NCI-H2107 treated with DMSO at 0.1 percent for 48 hours (cell line): ENCODE measurements at regions not wholly inside any gene's neighbourhood (a gene's known extent, or its start where the extent isn't known, plus 50 kb on each side); places are given as distances from the start of the nearest gene placed in this dataset.
"Not testable (repeated sequence)": the region's sequence is repeated elsewhere in the genome, so short reads cannot be mapped to it uniquely, and the experiment has no call there.

Source experiments
- DNase-seq: peaks from one replicate; lab custom pipeline; 2025; ENCODE audit not compliant: unreplicated experiment; lab: John Stamatoyannopoulos, UW

DNA sequence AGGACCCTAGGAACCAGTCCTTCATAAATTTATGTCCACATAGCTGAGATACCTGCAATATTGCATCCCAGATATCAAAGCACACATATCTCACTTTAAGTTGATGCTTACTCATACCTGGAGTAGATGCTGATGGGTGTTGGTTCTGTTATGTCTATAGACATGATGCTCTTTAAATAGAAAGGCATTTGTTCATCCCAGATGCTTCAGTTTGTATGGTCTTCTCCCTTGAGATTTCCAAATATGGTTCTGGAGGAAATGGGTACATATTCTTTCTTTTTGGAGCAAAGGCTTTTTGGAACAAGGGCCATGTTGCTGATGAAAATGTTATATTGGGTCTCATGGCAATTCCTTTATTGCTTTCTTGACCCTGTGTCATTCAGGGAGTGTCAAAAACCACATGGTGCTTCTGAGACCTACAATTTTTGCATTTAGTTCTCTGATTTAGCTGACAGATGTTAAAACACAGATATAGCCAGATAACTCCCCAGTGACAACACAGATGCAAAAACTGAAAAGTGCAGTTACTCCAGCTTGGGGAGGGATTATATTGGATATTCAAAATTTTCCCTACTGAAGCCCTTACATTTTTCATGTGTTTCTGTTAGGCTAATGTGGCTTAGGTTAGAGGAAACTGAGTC lies 211.4 kb downstream of the KCNRG start:
- no peak for DNase-seq

DNA sequence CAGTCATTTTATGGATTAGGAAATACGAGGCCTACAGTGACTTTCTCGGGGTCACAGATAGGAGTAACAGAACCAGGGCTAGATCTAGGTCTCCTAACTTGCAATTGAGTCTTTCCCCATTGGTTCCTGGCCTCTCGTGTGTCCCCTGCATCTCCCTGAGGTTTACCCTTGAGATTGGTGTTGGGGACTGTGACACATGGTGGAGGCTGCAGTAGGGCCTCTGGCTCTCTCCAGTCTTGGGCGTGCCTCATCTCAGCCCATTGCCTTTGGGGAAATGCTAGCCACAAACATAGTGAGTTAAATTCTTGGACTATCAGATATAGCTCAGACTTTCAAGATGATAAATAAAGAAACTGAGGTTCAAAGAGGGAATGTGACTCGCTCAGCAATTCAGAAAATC lies 212.1 kb downstream of the KCNRG start:
- DNase-seq: no peak

DNA sequence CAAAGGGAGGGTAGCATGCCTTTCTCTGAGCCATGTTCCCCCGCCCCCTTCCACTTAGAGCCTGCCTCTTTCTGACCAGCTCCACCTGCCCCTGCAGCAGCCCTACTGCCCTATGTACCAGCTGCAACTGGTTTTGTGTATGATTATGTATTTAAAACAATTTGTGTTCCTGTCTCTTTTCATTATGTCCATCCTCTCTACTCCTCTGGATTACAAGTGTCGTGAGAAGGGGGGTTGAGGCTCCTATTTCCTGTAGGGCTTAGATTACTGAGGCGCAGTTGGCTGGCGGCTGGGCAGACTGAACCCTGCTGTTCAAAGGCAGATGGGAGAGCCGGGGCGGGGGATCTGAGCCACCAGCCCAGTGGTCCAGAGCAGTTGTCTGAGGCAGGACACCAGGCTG lies 213.3 kb downstream of the KCNRG start:
- peak; percentile 87 for DNase-seq

DNA sequence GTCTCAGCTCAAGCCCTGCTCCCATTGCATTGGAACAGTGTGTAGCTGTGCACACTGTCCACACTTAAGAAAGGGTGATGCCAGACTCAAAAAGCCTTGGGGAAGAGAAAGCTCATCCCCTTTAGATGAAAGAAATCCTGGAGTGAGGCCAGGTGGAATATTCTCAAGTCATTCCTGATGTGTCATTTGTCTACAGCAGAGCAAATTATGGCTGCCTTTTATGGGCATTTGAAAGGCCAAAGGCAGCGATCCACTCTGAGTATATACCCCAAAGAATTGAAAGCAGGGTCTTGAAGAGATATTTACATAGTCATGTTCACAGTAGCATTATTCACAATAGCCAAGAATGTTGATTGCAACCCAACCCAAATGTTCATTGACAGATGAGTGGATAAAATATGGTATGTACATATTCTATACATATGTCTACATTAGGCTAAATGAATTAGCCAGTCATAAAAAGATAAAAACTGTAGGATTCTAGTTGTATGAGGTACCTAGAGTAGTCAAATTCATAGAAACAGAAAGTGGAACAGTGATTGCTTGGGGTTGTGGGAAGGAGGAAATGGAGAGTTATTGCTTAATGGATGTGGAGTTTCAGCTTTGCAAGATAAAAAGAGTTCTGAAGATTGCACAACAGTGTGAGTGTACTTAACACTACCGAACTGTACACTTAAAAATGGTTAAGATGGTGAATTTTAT lies 214.9 kb downstream of the KCNRG start:
- no peak for DNase-seq

DNA sequence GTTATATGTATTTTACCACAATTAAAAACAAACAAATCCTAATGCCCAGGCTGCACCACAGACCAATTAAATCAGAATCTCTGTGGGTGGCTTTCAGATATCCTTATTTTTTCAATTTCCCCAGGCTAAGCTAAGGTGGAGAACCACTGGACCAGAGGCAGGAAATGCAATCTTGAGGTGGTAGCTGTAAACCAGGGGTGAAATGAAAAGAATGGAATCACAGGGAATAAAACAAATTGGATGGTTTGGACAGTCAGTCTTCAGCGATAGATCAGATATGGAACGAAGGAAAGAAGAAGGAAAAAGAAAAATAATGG lies 215.4 kb downstream of the KCNRG start:
- no peak for DNase-seq

DNA sequence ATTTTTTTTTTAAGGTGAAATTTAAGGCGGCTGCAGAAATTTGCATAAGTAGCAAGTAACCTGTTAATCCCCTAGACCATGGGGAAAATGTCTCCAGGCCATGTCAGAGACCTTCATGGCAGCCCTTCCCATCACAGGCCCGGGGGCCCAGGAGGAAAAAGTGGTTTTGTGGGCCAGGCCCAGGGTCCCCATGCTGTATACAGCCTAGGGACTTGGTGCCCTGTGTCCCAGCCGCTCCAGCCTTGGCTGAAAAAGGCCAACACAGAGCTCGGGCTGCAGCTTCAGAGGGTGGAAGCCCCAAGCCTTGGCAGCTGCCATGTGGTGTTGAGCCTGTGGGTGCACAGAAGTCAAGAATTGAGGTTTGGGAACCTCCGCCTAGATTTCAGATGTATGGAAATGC lies 218.3 kb downstream of the KCNRG start:
- DNase-seq: not testable (repeated sequence)

DNA sequence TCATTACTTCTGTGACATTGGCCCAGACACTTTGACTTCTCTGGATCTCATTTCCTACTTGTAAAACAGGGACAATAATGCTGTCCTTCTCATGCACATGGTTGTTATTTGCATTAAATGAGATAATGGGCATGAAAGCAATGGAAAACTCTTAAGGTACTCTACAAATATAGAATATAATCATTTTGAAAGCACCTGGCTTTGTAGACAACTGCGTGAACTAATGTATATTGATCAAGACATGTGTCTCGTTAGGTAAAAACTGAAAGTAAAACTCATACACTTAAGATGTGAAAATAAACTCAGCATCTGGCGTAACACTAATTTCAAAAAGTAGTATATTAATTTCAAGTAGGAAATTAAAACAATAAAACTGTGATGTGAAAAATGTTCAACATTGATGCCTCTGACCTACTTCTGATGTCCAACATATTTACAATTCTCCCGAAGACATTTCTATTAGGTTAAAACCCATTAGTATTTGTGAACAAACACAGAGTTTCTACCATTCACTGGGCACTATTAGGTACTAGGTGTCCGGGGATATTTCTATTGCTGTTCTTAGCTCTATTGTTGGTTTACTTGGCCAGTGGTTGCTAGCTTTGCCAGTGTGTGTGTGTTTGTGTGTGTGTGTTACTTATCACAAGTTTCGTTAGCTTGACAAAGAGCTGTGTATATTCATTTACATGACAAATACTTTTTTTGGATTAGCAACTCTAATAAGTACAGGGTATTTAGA lies 220.5 kb downstream of the KCNRG start:
- DNase-seq: no peak

DNA sequence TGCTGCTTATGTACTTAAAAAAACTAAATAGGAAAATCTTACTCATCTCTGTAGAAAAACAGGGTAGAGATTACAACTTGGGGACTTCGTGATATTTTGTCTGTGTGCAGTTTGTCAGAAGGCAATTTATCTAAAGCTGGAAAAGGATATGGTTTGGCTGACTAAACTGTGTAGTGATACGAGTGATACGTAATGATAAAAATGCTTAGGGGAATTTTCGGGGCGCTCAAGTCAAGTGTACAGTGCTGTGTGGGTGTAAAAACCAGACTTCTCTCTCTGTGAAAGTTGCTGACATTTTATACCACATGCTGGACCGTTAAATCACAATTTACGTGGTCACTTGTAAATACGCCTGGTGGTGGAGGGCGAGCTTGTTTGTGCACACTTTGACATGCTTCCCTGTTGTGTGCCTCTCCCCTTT lies 221.7 kb downstream of the KCNRG start:
- DNase-seq: no peak

DNA sequence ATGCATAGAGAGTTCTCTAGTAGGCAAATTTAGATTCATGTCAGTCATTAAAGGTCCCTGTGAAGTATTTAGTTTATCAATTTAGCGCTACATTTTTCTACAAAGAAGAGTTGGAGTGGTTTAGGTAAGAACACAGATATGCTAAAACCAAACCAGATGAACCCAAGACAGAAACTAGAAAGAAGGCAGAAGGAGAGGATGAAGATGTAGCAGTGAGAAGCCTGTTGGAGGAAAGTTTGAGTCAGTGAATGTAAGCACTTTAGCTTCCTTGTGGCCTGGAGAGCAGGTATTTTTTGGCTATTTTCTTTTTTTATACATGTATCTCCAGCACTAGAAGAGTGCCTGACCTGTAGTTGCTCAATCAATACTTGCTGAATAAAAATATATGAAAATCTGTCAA lies 223.7 kb downstream of the KCNRG start:
- no peak for DNase-seq

DNA sequence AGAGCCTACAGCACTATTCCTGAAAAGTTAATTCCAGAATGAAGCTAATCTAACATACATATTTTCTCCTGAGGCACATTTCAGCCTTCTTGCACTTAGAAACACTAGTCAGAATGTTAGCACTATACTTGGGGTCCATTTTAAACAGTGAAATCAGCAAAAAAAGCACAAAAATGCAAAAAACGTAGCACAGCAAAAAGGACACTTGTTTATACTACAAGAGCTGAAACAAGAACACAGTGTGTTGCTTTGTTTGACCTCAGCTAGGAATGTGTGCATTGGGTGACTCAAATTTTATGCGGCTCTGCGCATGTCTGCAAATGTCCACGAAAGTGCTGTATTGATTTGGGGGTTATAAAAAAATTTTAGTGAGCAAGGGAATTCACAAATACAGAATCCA lies 226.2 kb downstream of the KCNRG start:
- DNase-seq: no peak

DNA sequence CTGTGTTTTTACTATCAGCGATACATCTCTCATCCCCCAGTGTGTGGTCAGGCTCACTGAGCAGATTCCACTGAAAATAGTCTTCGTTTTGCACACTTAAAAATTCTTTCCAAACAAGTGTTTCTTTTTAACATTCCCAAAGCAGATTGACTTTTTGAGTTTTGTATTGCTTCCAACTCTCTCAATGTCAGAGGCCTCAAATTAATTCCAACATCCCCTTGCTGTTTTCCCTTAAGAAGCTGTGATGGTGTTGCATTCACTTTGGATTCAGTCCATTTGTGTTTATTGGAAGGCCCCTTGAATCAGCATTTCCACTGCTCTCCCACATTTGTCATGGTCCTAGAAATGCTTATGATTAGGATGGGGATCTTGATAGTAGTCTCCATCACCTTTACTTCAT lies 228.7 kb downstream of the KCNRG start:
- no peak for DNase-seq

DNA sequence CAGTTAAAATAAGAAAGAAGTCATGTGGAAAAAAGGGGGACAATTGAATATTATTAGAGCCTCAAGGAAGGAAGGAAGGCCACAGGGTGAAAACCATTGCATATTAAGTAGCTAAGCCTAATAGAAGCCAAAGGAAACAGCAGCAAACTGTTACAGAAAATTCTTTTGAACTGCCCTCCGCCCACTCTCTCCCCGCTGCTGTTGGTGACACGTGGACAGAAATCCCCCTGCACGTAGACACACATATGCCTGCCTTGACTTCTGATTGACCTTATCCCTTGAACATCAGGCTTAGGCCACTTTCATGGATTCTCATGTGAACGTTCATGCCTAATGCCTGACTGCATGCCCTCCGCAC lies 229.1 kb downstream of the KCNRG start:
- no peak for DNase-seq

DNA sequence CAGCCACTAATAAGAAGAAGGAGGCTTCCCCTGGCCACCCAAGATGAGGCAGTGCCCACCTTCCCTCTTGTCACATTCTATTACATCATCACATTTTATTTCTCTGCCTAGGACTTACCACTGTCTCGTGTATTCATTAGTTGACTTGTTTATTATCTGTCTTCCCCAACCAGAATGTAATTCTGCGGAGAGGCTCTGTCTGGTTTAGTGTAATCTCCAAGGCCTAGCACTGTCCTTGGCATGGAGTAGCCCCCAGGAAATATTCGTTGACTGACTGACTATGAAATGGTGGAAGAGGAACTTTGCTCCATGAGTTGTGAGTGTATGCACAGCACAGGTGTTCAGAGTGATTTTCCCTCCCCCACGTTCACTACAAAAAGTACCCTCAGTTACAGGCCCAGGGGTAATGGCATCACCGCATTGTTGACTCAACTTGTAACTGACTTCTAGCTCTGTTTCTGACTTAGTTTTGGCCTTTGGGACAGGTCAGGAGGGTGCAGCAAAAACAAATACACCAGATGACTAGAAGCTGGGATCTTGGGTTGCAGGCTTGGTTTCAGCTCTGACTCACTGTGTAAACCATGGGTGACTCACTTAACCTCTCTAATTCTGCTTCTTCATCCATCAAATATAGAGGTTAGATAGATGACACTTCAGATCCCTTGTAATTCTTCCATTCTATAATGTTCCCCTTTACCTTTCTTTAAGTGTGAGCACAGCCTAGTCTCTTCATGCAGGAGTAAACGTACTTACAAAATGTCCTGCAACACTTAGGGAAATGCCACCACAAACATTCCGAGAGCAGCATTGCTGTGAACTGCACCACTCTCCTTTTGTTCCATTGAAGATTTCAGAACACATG lies 229.7 kb downstream of the KCNRG start:
- DNase-seq: no peak

DNA sequence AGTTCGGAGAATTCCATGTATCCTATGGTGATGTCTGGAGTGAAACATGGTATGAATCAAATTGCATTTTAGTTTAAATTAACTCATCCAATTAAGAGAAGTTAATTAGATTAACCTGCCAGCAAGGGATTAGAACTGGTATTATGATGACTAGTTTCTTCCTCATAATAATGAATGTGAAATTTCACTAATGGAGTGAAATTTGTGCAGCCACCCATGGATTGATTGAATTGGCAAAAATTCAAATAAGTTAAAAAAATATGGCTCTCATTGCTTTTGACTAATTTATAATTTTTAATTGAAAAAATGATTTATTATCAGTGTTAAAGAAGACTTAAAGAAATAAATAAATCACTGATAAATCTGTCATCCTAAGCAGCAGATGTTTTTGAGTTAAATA lies 232.0 kb downstream of the KCNRG start:
- no peak for DNase-seq

DNA sequence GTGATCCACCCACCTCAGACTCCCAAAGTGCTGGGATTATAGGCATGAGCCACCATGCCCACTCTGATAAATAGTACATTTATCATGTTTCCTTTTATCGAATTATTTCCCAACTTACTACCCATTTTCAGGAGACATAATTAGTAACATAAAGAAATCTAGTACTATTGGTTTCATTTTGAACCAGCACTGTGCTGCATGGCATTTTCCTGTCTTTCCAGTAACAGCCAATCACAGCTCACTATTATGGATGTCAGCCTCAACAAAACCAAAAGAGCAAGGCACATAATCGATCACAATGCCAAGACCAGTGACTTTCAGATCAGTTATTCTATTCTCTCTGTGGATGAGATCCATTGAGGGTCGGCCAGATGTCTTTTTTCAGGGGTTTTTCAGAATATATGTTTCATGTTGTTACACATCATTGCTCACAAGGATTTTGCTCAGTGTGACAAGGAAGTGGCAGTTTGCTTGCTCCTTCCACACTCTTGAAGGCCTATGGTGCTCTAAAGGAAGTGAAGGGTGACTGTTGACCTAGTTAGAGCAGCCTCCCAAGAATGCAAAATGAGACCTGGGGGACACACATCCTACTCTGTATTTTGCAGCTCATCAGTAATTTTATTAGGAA lies 233.4 kb downstream of the KCNRG start:
- DNase-seq: no peak

DNA sequence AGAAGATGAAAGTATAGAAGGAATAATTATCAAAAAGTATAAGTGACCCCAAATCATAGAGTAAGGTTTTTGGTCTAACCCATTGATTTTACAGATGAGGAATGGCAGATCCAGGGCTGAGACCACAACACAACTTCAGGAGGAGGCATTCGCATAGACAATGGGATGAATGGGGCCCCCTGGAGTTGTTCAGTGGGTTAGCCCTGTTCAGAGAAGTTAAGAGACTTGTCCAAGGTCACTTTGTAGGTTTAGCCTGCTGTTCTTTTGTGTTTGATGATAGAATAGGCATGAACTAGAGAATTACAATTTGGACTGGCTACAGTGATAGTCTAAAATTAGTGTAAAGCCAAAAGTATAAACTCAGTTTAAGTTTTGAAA lies 233.9 kb downstream of the KCNRG start:
- DNase-seq: no peak

DNA sequence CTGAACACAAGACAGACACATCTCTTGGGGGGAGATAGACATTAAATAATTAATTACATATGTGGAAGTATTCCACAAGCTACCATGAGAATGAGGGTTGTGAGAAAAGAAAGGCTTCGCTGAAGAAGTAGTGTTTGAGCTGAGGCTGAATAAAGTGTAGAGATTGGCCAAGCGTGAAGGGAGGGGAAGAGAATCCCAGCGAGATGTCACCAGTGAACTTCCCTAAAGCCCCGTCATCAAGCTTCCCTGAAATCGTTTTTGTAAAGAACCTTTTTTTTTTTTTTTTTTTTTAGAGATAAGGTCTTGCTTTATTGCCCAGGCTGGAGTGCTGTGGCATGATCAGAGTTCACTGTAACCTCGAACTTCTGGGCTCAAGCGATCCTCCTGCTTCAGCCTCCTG lies 235.2 kb downstream of the KCNRG start:
- DNase-seq: no peak

DNA sequence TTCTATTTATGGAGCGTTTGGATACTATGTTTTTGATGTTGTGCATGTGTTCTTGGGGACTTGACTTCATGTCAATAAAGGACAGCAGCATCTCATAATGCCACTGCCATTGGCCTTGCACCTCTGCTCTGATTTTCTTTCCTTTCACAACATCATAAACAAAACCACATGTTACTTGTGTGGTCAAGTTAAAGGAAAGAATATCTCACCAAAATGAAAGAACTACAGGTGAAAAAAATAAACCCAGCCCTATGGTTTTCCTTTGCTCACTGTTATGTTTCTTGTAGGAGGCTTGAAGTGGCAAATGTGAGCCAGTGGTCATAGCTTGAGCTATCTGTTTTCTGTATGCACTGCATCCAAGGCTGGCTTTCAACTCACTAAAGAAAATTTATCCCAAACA lies 240.4 kb downstream of the KCNRG start:
- no peak for DNase-seq

DNA sequence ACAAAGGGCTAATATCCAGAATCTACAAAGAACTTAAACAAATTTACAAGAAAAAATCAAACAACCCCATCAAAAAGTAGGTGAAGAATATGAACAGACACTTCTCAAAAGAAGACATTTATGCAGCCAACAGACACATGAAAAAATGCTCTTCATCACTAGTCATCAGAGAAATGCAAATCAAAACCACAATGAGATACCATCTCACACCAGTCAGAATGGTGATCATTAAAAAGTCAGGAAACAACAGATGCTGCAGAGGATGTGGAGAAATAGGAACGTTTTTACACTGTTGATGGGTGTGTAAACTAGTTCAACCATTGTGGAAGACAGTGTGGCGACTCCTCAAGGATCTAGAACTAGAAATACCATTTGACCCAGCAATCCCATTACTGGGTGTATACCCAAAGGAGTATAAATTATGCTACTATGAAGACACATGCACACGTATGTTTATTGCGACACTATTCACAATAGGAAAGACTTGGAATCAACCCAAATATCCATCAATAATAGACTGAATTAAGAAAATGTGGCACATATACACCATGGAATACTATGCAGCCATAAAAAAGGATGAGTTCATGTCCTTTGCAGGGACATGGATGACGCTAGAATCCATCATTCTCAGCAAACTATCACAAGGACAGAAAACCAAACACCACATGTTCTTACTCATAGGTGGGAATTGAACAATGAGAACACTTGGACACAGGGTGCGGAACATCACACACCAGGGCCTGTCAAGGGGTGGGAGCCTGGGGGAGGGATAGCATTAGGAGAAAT lies 241.5 kb downstream of the KCNRG start:
- DNase-seq: not testable (repeated sequence)

DNA sequence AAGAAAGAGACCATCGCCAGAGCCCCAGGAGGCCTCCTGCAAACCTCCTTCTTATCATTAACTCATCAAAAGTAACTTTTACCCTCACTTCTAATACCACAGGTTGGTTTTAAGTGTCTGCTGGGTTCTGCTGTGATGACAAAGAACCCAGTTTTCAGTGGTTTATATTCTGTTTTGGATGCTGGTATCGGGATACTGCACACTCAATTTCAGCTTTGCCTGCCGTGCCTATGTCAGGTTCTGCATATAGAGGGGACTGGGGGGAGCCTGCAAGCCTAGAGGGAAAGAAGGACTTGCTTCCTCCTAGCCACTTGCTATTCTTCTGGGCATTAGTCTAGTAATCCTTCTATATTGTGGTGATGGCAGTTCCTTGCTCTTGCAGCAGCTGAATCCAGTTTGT lies 242.4 kb downstream of the KCNRG start:
- DNase-seq: no peak
